ENCODE measurements at regions not wholly inside any gene's neighbourhood (a gene's known extent, or its start where the extent isn't known, plus 50 kb on each side); places are given as distances from the start of the nearest gene placed in this dataset.
"Not testable (repeated sequence)": the region's sequence is repeated elsewhere in the genome, so short reads cannot be mapped to it uniquely, and the experiment has no call there.

DNA sequence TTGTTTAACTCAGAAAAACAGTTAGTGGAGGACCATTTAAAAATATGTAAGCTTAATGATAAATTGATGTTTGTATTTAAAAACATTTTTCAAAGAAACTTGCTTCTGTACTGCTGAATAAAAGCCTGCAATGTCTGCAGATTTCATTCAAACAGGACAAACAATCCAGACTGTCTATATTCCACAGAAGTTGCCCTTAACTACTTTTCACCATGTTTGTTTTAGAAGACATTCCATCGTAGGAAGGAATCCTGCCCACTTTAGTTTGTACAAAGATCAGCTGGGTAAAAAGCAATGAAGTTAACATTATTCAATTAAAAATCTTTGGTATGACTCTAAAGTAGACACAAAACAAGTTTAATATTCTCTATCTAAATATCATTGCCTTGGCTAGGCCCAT is 195.7 kb upstream of the CCNH start:
- no peak for DNase-seq

DNA sequence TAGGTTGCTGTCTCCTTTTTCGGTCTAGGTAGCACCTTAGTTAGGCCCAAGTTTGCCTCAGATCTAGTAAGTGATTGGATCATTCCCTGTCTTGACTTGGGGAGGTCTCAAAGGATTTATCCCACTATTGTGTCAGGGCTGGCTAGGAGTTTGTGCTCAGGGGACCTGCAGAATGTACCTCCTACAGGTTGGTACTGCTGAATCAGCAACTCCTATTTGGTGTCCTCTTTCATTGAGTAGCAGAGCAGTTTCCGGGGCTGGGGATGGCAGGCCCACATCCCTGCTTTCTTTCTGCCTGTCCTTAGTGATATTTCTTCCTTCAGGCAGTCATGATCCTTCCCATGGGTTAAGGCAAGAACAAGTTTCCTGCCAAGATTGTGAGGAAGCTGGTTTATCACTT is 192.9 kb upstream of the CCNH start:
- DNase-seq: no peak

DNA sequence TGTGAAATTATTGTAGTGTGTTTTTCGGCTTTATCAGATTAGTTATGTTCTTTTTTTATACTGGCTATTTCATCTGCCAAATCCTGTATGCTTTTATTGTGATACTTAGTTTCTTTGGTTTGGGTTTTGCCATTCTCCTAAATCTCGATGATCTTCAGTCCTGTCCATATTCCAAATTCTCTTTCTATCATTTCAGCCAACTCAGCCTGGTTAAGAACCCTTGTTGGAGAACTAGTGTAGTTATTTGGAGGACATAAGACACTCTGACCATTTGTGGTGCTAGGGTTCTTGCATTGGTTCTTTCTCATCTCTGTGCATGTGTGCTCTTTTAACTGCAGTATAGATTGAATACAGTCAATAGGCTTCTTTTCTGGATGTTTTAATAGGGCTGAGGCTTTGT is 187.0 kb upstream of the CCNH start:
- DNase-seq: no peak

DNA sequence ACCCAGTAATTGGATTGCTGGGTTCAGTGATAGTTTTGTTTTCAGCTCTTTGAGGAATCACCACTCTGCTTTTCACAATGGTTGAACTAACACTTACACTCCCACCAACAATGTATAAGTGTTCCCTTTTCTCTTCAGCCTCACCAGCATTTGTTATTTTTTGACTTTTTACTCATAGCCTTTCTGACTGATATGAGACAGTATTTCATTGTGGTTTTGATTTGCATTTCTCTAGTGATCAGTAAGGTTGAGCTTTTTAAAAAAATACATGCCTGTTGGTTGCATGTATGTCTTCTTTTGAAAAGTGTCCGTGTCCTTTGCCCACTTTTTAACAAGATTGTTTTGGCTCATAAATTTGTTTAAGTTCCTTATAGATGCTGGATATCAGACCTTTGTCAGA is 185.7 kb upstream of the CCNH start:
- DNase-seq: no peak

DNA sequence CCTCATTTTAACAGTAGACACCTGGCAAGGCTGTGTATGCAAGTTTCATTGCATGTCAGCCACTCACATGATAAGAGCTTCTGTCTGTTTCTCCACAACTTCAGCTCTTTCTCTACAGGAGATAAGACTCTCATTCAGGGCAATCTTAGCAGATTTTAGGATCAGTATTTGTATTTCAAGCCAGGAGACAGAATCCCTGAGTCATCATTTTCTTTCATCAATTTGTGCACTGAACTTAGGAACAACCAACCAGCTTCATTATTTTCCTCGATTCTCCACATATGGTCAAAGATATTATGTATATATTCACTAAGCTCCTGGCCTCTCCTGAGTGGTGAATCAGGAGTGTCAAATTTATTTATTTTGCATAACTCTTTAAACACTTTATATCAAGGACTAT is 181.8 kb upstream of the CCNH start:
- DNase-seq: no peak

DNA sequence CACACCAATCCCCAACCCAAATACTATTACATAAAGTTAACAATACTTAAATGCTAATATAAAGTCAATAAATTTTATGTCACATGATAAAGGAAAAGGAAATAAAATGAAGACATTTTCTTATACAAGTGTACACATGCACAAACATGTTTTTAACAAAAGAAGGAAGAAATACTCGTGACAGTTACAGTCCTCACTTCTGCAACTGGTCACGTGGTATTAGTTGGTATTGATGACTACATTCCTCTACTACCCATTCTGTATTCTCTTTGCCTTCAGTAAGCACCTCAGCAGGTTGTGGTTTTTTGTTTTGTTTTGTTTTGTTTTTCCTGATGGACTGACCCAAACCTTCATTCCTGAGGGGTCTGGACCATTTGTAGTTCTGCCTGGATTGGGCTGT is 176.9 kb upstream of the CCNH start:
- no peak for DNase-seq

DNA sequence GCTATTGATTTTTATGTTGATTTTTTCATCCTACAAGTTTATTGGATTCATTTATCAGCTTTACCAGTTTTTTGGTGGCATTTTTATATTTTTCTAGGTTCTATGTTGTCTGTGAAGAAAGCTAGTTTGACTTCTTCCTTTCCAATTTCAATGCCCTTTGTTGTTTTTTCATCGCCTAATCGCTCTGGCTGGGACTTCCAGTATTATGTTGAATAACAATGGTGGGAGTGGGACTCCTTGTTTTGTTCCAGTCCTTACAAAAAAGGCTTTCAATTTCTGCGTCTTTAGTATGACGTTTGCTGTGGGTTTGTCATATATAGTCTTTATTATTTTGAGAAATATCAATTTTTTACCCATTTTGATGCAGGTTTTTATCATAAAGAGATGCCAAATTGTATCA is 175.6 kb upstream of the CCNH start:
- DNase-seq: no peak

DNA sequence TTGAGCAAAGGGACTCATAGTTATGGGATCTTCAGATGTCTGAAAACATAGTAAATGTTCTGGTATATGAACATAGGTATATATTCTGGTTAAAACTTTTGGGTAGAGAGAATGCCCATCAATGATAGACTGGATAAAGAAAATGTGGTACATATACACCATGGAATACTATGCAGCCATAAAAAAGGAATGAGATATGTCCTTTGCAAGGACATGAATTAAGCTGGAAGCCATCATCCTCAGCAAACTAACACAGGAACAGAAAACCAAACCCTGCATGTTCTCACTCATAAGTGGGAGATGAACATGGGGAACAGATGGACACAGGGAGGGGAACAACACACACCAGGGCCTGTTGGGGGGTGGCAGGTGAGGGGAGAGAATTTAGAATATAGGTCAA is 171.0 kb upstream of the CCNH start:
- not testable (repeated sequence) for DNase-seq

DNA sequence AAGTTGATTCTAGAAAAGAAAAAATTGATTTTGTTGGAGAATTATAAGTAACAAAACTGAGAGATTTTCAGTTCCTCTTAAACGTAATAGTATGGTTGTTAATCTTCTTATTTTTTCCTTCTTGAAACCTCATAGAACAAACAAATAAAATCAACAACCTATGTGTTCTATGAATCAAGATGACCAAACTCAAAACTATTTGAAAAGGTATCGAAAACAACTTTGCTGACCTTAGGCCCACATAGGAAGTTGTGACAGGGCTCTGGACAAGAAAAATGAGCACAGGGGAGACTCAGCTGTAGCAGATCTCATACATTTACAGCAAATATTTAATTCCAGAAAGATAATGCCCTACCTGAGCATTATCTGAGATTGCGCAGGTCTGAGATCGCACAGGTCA is 169.4 kb upstream of the CCNH start:
- no peak for DNase-seq

DNA sequence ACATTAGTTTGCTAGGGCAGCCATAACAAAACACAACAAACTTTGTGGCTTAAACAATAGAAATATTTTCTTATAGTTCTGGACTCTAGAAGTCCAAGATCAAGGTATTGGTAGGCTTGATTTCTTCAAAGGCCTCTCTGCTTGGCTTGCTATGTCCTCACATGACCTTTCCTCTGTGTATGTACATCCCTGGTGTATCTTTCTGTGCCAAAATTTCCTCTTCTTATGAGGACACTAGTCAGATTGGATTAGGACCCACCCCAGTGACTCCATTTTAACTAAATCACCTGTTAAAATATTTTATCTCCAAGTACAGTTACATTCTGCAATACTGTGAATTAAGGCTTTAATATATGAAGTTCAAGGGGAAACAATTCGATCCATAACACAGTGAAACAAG is 168.9 kb upstream of the CCNH start:
- no peak for DNase-seq

DNA sequence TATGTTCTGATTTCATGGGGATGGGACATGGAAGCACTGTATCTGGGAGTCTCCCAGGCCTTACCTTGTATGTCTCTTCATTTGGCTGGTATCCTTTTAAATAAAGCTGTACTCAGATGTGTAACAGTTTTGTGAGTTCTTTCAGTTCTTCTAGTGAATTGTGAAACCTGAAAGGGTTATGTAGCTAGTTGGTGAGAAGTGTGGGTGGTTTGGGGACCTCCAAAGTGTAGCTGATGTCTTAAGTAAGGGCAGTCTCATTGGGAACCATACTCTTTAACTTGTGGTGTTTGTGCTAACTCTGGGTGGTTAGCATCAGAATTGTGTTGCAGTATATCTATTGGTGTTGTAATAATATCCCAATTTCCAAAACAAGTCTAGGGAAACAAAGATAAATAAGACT is 166.9 kb upstream of the CCNH start:
- DNase-seq: no peak

DNA sequence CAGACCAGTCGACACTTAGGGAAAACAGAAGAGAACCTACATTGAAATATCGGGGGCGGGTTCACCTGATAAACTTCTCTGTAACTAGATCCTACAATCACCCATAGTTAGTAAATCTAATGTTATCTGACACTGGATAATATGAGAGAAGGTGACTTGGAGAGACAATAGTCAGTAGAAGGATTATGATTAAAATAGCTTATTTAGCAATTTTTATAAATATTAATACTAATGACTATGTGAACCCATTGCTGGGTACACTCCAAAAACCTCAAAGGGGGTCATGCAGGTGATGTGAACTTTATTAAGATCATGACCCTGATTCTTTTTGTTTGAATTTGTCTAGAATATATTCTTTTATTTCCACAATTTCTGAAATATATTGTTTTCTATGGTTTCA is 164.1 kb upstream of the CCNH start:
- DNase-seq: no peak

DNA sequence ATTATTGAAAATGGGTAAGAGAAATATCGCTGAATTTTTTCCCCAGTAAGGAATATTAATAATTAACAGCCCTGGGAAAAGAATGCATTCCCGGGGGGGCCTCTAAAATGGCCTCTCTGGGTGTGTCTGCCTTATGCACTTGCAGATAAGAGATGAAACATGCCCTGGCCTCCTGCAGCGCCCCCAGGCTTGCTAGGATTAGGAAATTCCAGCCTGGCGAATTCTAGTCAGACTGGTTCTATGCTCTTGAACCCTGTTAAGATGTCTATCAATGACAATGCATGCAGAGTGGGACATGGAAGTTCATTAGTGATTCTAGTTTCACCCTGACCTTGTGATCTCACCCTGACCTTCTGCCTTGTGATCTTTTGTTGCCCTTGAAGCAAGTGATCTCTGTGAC is 163.6 kb upstream of the CCNH start:
- not testable (repeated sequence) for DNase-seq

DNA sequence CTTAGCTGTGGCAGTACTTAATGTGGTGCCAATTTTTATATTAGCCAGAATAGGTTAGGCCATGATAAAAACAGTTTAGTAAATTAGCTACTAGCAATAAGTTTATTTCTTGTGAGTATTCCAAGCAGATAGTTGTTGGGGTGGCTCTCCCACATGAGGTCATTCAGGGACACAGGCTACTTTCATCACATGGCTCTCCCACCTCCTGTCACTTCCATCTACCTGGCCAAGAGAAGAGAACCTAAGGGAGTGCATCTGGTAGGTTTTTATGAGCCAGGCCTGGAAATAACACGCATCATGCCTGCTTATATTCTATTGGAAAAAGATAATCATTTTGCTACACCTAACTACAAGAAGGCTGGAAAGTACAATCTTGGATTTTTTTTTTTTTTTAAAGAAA is 161.4 kb upstream of the CCNH start:
- DNase-seq: no peak

DNA sequence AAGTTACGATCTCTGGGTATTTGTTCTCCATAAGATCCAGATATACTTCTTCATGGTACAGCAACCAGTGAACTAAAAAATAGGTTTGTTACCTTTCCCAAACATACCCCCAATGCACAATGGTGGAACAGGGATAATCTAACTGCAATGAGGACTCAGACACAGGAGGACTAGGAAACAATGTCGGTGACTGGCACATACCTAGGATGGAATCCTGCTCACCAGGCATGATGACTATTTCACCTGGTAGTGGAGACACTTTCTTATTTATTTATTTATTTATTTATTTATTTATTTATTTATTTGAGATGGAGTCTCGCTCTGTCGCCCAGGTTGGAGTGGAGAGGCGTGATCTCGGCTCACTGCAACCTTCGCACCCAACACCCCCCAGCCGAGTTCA is 159.9 kb upstream of the CCNH start:
- DNase-seq: no peak

DNA sequence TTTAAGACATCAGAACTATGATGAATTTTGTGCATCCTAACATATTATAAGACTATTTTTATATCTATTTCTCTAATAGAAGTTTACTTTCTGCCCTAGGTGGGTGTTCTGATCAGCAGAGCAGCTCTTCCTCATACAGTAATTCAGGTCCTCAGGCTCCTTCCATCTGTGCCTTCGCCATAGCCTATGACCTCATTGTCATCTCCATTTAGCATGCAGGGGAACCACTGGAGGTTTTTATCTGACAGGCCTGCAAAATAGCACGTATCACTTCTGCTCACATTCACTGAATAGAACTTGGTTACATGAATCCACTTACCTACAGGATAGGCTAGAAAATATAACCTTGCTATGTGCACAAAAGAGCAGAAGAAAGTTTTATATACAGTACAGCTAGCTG is 159.4 kb upstream of the CCNH start:
- no peak for DNase-seq

DNA sequence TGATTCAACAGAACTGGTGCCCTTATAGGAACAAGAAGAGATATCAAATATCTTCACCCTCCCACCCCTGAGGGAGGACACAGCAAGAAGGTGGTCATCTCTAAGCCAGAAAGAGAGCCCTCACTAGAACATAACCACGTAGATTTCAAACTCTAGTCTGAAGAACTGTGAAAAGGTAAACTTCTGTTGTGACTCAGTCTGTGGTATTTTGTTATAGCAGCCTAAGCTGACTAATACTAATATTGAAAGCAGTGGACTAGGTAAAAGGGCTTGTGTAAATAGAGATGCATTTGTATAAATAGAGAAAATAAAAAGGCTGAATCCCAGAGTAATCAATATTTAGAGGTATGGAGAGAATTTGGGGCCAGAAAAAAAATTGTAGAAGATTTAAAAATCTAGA is 157.6 kb upstream of the CCNH start:
- DNase-seq: no peak

DNA sequence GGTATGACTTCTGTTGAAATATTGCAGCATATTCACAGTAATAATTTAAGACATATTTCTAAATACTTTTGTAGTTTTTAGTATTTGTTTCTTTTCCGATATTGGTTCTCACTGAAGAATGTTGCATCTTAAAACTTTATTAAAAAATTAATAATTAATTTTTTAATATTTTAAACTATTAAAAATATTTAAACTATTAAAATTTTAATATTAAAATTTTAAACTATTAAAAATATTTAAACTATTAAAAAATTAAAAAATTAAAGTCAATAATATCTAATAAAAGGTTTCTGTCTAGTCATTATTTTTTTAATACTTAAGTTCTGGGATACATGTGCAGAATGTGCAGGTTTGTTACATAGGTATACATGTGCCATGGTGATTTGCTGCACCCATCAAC is 149.3 kb upstream of the CCNH start:
- DNase-seq: no peak

DNA sequence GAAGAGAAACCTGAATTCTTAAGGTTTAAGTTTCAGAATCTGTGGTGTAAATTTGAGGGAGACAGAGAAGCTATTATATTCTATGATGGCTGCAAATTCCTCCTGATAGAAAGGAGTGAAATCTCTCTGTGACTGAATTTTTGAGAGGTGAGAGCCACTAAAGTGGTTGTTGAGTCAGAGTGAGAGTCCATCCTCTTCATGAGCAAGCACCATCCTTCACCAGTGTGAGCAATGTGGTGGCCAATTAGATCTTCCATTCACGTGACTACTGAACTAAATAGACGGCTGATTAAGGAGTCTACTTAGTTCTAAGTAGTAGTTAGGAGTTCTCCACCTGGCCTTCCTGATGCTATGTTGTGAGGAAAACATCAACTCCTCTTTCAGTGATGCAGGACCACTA is 147.8 kb upstream of the CCNH start:
- DNase-seq: no peak

DNA sequence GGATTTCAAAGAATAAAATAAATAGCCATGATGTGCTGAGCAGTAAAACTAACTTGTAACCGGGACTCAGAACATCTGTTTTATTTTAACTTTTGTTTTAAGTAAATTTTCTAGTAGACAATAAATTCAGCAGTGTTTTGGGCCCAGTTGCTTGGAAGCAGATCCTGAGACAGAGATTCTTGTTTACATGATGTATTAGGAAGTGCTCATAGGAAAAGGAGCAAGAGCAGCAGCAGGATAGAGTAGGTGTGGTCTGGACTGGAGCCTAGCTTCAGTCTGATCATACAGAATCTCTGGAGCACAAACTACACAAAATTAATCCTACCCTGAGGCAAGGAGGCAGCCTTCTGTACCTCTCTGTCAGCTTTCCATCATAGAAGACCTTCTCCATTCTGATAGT is 139.2 kb upstream of the CCNH start:
- peak; percentile 45 for DNase-seq

DNA sequence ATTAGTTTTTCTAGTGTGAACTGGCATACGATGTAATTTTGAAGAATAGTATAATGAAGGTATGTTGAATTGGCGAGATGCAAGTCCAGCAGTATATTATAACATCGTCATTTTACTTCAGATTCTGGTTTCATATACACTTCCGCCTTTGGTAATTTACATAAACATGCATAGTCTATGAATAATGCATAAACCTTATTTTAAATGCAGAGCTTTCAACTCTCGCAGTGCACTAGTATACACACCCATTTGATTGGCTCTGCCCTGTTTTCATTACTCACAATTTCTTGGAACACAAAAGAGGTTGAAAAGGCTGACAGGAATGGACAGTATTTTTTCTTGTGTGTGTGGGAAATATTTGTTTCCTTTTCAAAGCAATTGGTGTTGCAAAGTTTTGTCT is 128.9 kb upstream of the CCNH start:
- peak; percentile 23 for DNase-seq

DNA sequence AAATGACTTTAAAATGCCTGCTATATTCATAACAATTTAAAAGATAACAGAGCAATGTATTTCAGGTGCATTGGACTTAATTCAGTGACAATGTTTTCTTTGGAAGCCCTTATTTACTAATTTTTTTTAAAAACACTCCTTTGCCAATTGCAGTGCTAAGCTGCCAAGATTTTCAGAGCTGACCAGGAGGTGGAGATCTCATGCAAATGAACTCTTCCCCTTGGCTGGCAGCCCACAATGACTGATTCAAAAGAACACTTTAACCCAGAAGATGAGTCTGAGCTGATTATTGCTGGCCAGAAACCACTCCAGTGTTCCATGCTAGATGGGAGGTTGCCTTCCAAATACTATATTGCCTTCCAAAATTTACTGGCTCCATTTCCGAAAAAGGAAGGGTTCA is 128.3 kb upstream of the CCNH start:
- DNase-seq: peak; percentile 85

DNA sequence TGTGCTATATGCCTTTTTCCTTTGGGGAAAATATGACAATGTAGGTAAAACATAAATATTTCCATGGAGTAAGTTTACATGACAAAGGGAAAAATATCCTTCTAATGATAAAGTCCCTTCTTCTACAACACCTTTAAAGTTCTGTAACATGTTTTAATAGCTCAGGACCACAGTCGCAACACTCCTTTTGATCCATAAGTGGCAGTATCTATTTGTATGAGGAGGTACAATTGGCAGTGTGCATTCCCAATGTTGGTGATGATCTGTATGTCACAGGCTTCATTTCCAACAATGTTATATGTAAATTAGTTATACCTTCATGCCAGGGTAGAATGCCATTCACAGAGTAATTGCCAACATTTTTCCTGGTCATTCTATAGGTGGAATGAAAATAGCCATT is 127.1 kb upstream of the CCNH start:
- no peak for DNase-seq

DNA sequence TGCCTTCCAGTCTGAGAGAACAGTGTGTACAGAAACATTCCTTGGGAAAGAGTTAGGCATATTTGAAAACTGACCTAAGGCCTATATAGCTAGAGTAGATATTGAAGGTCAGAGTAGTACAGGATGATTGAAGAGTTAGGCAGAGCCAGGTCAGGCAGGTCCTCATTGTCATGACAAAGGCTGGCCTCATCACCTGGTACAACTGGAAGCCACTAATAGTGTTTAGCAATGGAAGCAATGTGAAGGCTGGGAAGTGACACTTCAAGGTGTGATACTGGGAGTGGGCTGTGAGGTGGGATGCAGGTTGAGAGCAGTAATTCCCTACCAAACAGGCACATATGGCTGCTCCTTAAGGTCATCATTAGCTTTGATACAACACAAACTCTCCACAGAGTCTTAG is 123.6 kb upstream of the CCNH start:
- no peak for DNase-seq

DNA sequence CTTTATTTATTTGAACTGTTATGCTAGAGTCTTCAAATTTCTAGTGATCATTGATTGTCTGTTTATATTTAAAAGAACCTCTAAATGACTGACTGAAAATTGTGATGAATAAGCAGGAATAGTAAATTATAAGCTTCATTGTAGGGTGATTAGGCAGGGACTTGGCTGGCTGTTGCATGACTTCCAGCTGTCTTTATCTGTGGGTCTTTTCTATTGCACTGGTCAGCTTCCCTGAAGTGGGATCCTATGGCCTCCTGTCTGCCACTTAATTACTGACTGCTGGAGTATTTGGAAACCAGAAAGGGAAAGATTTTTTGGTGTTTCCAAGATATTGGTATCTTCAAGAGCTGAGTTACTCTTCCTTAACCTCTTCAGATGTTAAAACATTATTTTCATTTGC is 123.0 kb upstream of the CCNH start:
- DNase-seq: no peak

DNA sequence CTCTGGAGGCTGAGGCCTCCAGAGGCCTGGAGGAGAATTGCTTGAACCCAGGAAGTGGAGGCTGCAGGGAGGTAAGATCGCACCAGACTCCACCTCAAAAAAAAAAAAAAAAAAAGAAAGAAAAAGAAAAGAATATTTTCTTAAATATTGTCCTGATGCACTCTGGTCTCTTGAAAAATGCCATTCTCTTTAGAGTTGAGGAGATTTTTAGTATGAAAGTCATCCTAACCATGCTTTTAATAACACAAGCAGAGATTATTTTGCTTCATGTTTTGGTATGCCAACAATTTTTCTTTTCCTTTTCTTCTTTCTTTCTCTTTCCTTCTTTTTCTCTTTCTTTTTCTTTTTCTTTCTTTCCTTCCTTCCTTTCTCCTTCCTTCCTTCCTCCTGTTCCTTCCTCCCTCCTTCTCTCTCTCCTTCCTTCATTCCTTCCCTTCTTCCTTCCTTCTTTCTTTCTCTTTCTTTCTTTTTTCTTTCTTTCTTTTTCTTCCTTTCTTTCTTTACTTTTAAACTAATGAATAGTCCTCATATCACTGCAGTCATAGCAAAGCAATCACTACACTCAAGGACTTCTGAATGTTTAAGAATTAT is 116.9 kb upstream of the CCNH start:
- DNase-seq: no peak
